GM21737 (cell line): ENCODE measurements at regions not wholly inside any gene's neighbourhood (a gene's known extent, or its start where the extent isn't known, plus 50 kb on each side); places are given as distances from the start of the nearest gene placed in this dataset.

ENCODE experiments used
- ATAC-seq: cut with Tn5 transposase; IDR thresholded peaks from one replicate; pipeline ENCODE4 v1.9.1; 2021; ENCODE audit warnings: mild to moderate bottlenecking, moderate library complexity; ENCODE audit not compliant: unreplicated experiment

GRCh38 chr2:6234702-6235101 is 542.5 kb downstream of the SOX11 start:
- no peak for ATAC-seq

GRCh38 chr2:6236317-6236716 is 544.1 kb downstream of the SOX11 start:
- no peak for ATAC-seq

GRCh38 chr2:6237039-6237660 is 545.0 kb downstream of the SOX11 start:
- no peak for ATAC-seq

GRCh38 chr2:6249557-6249956 is 557.4 kb downstream of the SOX11 start:
- no peak for ATAC-seq

GRCh38 chr2:6254441-6254840 is 562.3 kb downstream of the SOX11 start:
- ATAC-seq = no peak

- ATAC-seq = no peak
These were observed 572.0 kb downstream of the SOX11 start for GRCh38 chr2:6264198-6264597.

- no peak for ATAC-seq
These were observed 584.2 kb downstream of the CMPK2 start for GRCh38 chr2:6281524-6281923.

- no peak for ATAC-seq
These were observed 582.4 kb downstream of the CMPK2 start for GRCh38 chr2:6283259-6283658.

GRCh38 chr2:6287406-6287805 is 578.3 kb downstream of the CMPK2 start:
- no peak for ATAC-seq

GRCh38 chr2:6288791-6289190 is 576.9 kb downstream of the CMPK2 start:
- no peak for ATAC-seq

GRCh38 chr2:6290217-6291015 is 575.3 kb downstream of the CMPK2 start:
- ATAC-seq = no peak

GRCh38 chr2:6294791-6295190 is 570.9 kb downstream of the CMPK2 start:
- ATAC-seq = no peak

- ATAC-seq = peak; percentile 67
These were observed 568.5 kb downstream of the CMPK2 start for GRCh38 chr2:6297238-6297637.

GRCh38 chr2:6301426-6301825 is 564.3 kb downstream of the CMPK2 start:
- no peak for ATAC-seq

GRCh38 chr2:6308986-6309385 is 556.7 kb downstream of the CMPK2 start:
- ATAC-seq = peak; percentile 3

- peak; percentile 91 for ATAC-seq
These were observed 556.1 kb downstream of the CMPK2 start for GRCh38 chr2:6309415-6310255.

GRCh38 chr2:6310256-6311215 is 555.2 kb downstream of the CMPK2 start:
- peak; percentile 15 for ATAC-seq

- no peak for ATAC-seq
These were observed 553.3 kb downstream of the CMPK2 start for GRCh38 chr2:6312367-6312766.

- ATAC-seq = no peak
These were observed 551.3 kb downstream of the CMPK2 start for GRCh38 chr2:6314218-6314960.

- ATAC-seq = no peak
These were observed 540.1 kb downstream of the CMPK2 start for GRCh38 chr2:6325616-6326015.
